Hepatocyte (in vitro differentiated cells): ENCODE measurements at regions not wholly inside any gene's neighbourhood (a gene's known extent, or its start where the extent isn't known, plus 50 kb on each side); places are given as distances from the start of the nearest gene placed in this dataset.

Experiments
- EZH2phosphoT487 ChIP-seq: fragments of 200-600 bp; sonication (generic); IDR thresholded peaks from one replicate; pipeline ENCODE4 v1.6.1; 2018; ENCODE audit warnings: antibody characterized with exemption, mild to moderate bottlenecking, low read depth, moderate library complexity; ENCODE audit not compliant: unreplicated experiment, severe bottlenecking
- TF ChIP-seq, protein P1 (sequence below): fragments of 200-600 bp; sonication (generic); IDR thresholded peaks from 2 replicates; pipeline ENCODE4 v1.5.1; 2016; ENCODE audit warnings: antibody characterized with exemption, mild to moderate bottlenecking; ENCODE audit not compliant: poor library complexity

DNA sequence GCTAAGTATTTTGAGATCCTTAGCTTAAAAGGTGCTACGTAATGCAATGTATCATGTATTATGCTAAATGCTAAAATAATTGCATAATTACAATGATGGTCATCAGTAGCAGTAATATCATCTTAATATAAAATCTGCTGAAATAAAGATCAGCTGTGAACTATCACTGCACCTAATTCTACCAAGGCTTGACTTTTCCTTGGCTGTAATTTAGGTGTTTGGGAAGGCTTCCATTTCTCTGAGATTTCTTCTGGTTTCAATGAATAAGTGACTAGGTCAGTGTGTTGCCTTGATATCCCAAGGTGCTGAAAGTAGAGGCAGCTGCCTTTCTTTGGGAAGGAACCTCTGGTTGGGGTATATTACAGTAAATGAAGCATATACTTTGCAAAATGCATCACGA, 376.1 kb downstream of the STK39 start:
- TF ChIP-seq, protein P1, sequence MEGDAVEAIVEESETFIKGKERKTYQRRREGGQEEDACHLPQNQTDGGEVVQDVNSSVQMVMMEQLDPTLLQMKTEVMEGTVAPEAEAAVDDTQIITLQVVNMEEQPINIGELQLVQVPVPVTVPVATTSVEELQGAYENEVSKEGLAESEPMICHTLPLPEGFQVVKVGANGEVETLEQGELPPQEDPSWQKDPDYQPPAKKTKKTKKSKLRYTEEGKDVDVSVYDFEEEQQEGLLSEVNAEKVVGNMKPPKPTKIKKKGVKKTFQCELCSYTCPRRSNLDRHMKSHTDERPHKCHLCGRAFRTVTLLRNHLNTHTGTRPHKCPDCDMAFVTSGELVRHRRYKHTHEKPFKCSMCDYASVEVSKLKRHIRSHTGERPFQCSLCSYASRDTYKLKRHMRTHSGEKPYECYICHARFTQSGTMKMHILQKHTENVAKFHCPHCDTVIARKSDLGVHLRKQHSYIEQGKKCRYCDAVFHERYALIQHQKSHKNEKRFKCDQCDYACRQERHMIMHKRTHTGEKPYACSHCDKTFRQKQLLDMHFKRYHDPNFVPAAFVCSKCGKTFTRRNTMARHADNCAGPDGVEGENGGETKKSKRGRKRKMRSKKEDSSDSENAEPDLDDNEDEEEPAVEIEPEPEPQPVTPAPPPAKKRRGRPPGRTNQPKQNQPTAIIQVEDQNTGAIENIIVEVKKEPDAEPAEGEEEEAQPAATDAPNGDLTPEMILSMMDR, result no peak
- no peak for TF ChIP-seq EZH2phosphoT487
